Common myeloid progenitor, CD34-positive (primary cell): ENCODE measurements at regions not wholly inside any gene's neighbourhood (a gene's known extent, or its start where the extent isn't known, plus 50 kb on each side); places are given as distances from the start of the nearest gene placed in this dataset.

Source experiments
- CTCF ChIA-PET: fragments of 350-600 bp; sonication (Branson Sonifier 250); formaldehyde crosslinking; loops from one replicate; lab custom pipeline; 2021; ENCODE audit warnings: antibody characterized with exemption; lab: Charles Lee
- POLR2A ChIA-PET: fragments of 350-600 bp; sonication (Branson Sonifier 250); formaldehyde crosslinking; loops from one replicate; lab custom pipeline; 2021; ENCODE audit warnings: antibody characterized with exemption; lab: Charles Lee
- DNase-seq, 3 donors: peaks; one replicate each; pipeline versions ENCODE4 v3.0.0 to v3.0.0-alpha.2; 2013
- H3K27ac ChIP-seq, 2 experiments: 1 replicate in 1 of 2; 2 replicates in 1 of 2; pipeline ENCODE4 v1.7.0; 2013; ENCODE audit warnings: inconsistent platforms in 2 of 2, low read length in 2 of 2, mild to moderate bottlenecking in 2 of 2, low read depth in 1 of 2, moderate library complexity in 1 of 2; ENCODE audit not compliant: severe bottlenecking in 2 of 2, insufficient read depth in 1 of 2, poor library complexity in 1 of 2
- H3K27me3 ChIP-seq, 5 experiments: replicated peaks in 2 of 5; 1 replicate in 3 of 5; 2 replicates in 2 of 5; pipeline versions ENCODE4 v1.6.1 to v1.7.0; 2013; ENCODE audit warnings: low read length in 4 of 5, mild to moderate bottlenecking in 2 of 5, moderate library complexity in 2 of 5, inconsistent platforms in 1 of 5; ENCODE audit not compliant: insufficient read depth in 5 of 5, control insufficient read depth in 4 of 5
- H3K36me3 ChIP-seq, 4 experiments: 1 replicate in 2 of 4; 2 replicates in 2 of 4; pipeline versions ENCODE4 v1.6.1 to v1.7.0; 2013; ENCODE audit warnings: low read length in 3 of 4, control low read depth in 1 of 4, mild to moderate bottlenecking in 1 of 4; ENCODE audit not compliant: control insufficient read depth in 4 of 4, insufficient read depth in 4 of 4
- H3K4me1 ChIP-seq, 4 experiments: 1 replicate in 3 of 4; 2 replicates in 1 of 4; pipeline versions ENCODE4 v1.6.1 to v1.7.1; 2013; ENCODE audit warnings: low read length in 3 of 4, mild to moderate bottlenecking in 3 of 4, control low read depth in 1 of 4, inconsistent platforms in 1 of 4, moderate library complexity in 1 of 4; ENCODE audit not compliant: control insufficient read depth in 4 of 4, insufficient read depth in 4 of 4; ENCODE audit errors: control extremely low read depth in 1 of 4
- H3K4me3 ChIP-seq, 7 experiments: 1 replicate in 4 of 7; 2 replicates in 3 of 7; pipeline versions ENCODE4 v1.5.1 to v1.7.0; 2013; ENCODE audit warnings: mild to moderate bottlenecking in 7 of 7, low read length in 6 of 7, moderate library complexity in 6 of 7, inconsistent platforms in 2 of 7, low read depth in 2 of 7, control low read depth in 1 of 7; ENCODE audit not compliant: insufficient read depth in 4 of 7, control insufficient read depth in 1 of 7; ENCODE audit errors: extremely low read depth in 1 of 7
- H3K9me3 ChIP-seq, 5 experiments: 1 replicate in 4 of 5; 2 replicates in 1 of 5; pipeline versions ENCODE4 v1.6.1 to v1.7.1; 2013; ENCODE audit warnings: low read length in 4 of 5, mild to moderate bottlenecking in 2 of 5, inconsistent platforms in 1 of 5, low read depth in 1 of 5, moderate library complexity in 1 of 5; ENCODE audit not compliant: control insufficient read depth in 4 of 5, insufficient read depth in 2 of 5; ENCODE audit errors: control extremely low read depth in 1 of 5
- WGBS: methylation state at CpG from one replicate; pipeline ENCODE4 v1.1.5; 2013; ENCODE audit not compliant: insufficient coverage; 5-methylcytosine and 5-hydroxymethylcytosine counted together

- DNase-seq = peak in 2 of 3 donors; percentile 20 to 40
- WGBS = 37% methylated on average over 3 of the region's 5 CpGs
- Histone ChIP-seq H3K9me3 (no peaks in the 10 kb centered on the region), H3K27ac (no peak overlapping the region), H3K36me3 (no peaks in the 10 kb centered on the region), H3K4me3 (peak overlapping the region in 1 of 7 experiments; percentile 2), H3K27me3 (no peaks in the 10 kb centered on the region), H3K4me1 (peaks cover 0 to 4% (median 0%) of the 10 kb centered on the region in 4 experiments)
- POLR2A ChIA-PET = no interaction called here
- CTCF ChIA-PET = interaction anchor here (0.9 to 1.1 kb wide), 2 partner anchors 37 to 119 kb away, joined by 3 to 4 read pairs; no protein-coding TSS in a partner anchor
Measured at GRCh38 chr12:25743679-25744215, 190.7 kb upstream of the LMNTD1 start.

- H3K27me3 ChIP-seq = no peaks in the 10 kb centered on the region
- POLR2A ChIA-PET = no interaction called here
- no peaks in the 10 kb centered on the region for H3K9me3 ChIP-seq
- 100% methylated on average over 4 of the region's 4 CpGs for WGBS
- no peaks in the 10 kb centered on the region for H3K36me3 ChIP-seq
- DNase-seq = no peak
- H3K4me3 ChIP-seq = no peak overlapping the region
- CTCF ChIA-PET = interaction anchor here (0.7 kb wide), 1 partner anchor 61 kb away, joined by 3 read pairs; no protein-coding TSS in a partner anchor
- peaks cover 0 to 4% (median 0%) of the 10 kb centered on the region in 4 experiments for H3K4me1 ChIP-seq
- no peak overlapping the region for H3K27ac ChIP-seq
Measured at GRCh38 chr12:25744313-25744712, 191.2 kb upstream of the LMNTD1 start.

GRCh38 chr12:25745281-25745680 is 192.2 kb upstream of the LMNTD1 start:
- Histone ChIP-seq H3K36me3 (no peaks in the 10 kb centered on the region), H3K4me3 (no peak overlapping the region), H3K27me3 (no peaks in the 10 kb centered on the region), H3K27ac (no peak overlapping the region), H3K4me1 (peaks cover 0 to 4% (median 0%) of the 10 kb centered on the region in 4 experiments), H3K9me3 (no peaks in the 10 kb centered on the region)
- no peak for DNase-seq
- CTCF ChIA-PET = no interaction called here
- no CpG with 5 or more reads among the region's 2 CpGs for WGBS
- POLR2A ChIA-PET = no interaction called here

- peaks cover 0 to 4% (median 0%) of the 10 kb centered on the region in 4 experiments for H3K4me1 ChIP-seq
- no peak overlapping the region for H3K4me3 ChIP-seq
Measured at GRCh38 chr12:25746131-25746530, 193.0 kb upstream of the LMNTD1 start.

GRCh38 chr12:25752710-25753309 is 199.7 kb upstream of the LMNTD1 start:
- CTCF ChIA-PET = interaction anchor here (1.4 to 1.7 kb wide), 2 partner anchors 14 to 22 kb away, joined by 4 read pairs; no protein-coding TSS in a partner anchor
- H3K4me3 ChIP-seq = no peak overlapping the region
- H3K27ac ChIP-seq = no peak overlapping the region
- no peaks in the 10 kb centered on the region for H3K4me1 ChIP-seq
- POLR2A ChIA-PET = no interaction called here
- H3K36me3 ChIP-seq = no peaks in the 10 kb centered on the region
- no peaks in the 10 kb centered on the region for H3K9me3 ChIP-seq
- no CpG with 5 or more reads among the region's 1 CpG for WGBS
- DNase-seq = no peak
- no peaks in the 10 kb centered on the region for H3K27me3 ChIP-seq

More at GRCh38 chr12:25746131-25746530, 193.0 kb upstream of the LMNTD1 start:
- POLR2A ChIA-PET = no interaction called here
- no peaks in the 10 kb centered on the region for H3K36me3 ChIP-seq
- CTCF ChIA-PET = no interaction called here
- no peaks in the 10 kb centered on the region for H3K27me3 ChIP-seq
- no peak for DNase-seq
- H3K9me3 ChIP-seq = no peaks in the 10 kb centered on the region
- H3K27ac ChIP-seq = no peak overlapping the region

- CTCF ChIA-PET = interaction anchor here (1.0 to 1.3 kb wide), 2 partner anchors 15 to 16 kb away, joined by 3 to 4 read pairs; no protein-coding TSS in a partner anchor
- Histone ChIP-seq H3K27me3 (no peaks in the 10 kb centered on the region), H3K4me3 (no peak overlapping the region), H3K9me3 (no peaks in the 10 kb centered on the region), H3K36me3 (no peaks in the 10 kb centered on the region), H3K4me1 (no peaks in the 10 kb centered on the region), H3K27ac (no peak overlapping the region)
- POLR2A ChIA-PET = no interaction called here
- WGBS = no CpG with 5 or more reads among the region's 4 CpGs
- no peak for DNase-seq
Measured at GRCh38 chr12:25755136-25755970, 202.3 kb upstream of the LMNTD1 start.

- POLR2A ChIA-PET = no interaction called here
- Histone ChIP-seq H3K36me3 (no peaks in the 10 kb centered on the region), H3K4me3 (no peak overlapping the region), H3K27me3 (no peaks in the 10 kb centered on the region), H3K9me3 (no peaks in the 10 kb centered on the region), H3K4me1 (no peaks in the 10 kb centered on the region), H3K27ac (no peak overlapping the region)
- CTCF ChIA-PET = interaction anchor here (1.0 kb wide), 1 partner anchor 15 kb away, joined by 4 read pairs; no protein-coding TSS in a partner anchor
- no peak for DNase-seq
- 100% methylated on average over 1 of the region's 2 CpGs for WGBS
Measured at GRCh38 chr12:25755971-25756260, 202.6 kb upstream of the RASSF8 start.
